MG63 (cell line): ENCODE measurements at regions not wholly inside any gene's neighbourhood (a gene's known extent, or its start where the extent isn't known, plus 50 kb on each side); places are given as distances from the start of the nearest gene placed in this dataset.
"Not testable (repeated sequence)": the region's sequence is repeated elsewhere in the genome, so short reads cannot be mapped to it uniquely, and the experiment has no call there.

ENCODE experiments used
- DNase-seq: peaks from one replicate; pipeline ENCODE4 v3.0.0-alpha.2; 2020
- H3K27me3 ChIP-seq: fragments of 250-450 bp; sonication (Bioruptor Pico); 2 replicates; pipeline ENCODE4 v1.5.1; 2020; ENCODE audit warnings: mild to moderate bottlenecking, moderate library complexity
- H3K36me3 ChIP-seq: fragments of 250-450 bp; sonication (Bioruptor Pico); 2 replicates; pipeline ENCODE4 v1.5.1; 2020; ENCODE audit warnings: mild to moderate bottlenecking, moderate library complexity
- H3K4me3 ChIP-seq: fragments of 250-450 bp; sonication (Bioruptor Pico); 2 replicates; pipeline ENCODE4 v1.5.1; 2020; ENCODE audit warnings: mild to moderate bottlenecking, moderate library complexity
- H3K9me3 ChIP-seq: fragments of 250-450 bp; sonication (Bioruptor Pico); 2 replicates; pipeline ENCODE4 v1.5.1; 2020; ENCODE audit warnings: mild to moderate bottlenecking, moderate library complexity

DNA sequence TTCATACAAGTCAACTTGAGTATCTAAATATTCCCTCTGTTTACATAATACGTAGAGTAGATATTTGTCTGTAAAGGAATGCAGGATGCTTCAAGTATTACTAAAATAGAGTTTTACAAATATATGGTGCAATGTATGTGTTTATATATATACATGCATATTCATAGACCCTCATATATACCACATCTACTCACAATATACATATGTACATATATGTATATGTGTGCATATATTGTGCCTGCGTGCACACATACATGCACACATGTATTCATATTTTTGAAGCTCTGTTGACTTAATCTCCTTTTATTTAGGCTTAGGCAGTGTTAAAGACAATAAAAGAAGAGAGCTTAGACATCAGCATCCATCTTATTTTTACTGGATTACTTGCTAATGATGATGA, 616.6 kb upstream of the GOT2 start:
- no peaks in the 10 kb centered on the region for H3K36me3 ChIP-seq
- no peaks in the 10 kb centered on the region for H3K9me3 ChIP-seq
- no peaks in the 10 kb centered on the region for H3K27me3 ChIP-seq
- DNase-seq: no peak
- H3K4me3 ChIP-seq: no peak overlapping the region

DNA sequence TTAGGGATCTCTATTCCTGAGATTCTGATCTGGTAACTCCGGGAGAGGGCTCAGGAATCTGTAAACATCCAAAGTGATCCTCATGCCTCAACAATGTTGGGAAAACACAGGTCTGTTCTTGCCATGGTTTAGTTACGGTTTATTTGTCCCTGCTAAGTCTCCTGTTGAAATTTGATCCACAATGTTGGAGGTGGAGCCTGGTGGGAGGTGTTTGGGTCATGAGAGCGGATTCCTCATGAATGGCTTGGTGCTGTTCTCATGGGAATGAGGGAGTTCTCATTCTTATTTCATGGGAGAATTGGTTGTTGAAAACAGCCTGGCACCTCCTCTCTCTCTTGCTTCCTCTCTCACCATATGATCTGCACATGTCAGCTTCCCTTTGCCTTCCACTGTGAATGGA, 608.6 kb upstream of the GOT2 start:
- DNase-seq: no peak
- no peaks in the 10 kb centered on the region for H3K9me3 ChIP-seq
- no peak overlapping the region for H3K4me3 ChIP-seq
- no peaks in the 10 kb centered on the region for H3K36me3 ChIP-seq
- no peaks in the 10 kb centered on the region for H3K27me3 ChIP-seq

DNA sequence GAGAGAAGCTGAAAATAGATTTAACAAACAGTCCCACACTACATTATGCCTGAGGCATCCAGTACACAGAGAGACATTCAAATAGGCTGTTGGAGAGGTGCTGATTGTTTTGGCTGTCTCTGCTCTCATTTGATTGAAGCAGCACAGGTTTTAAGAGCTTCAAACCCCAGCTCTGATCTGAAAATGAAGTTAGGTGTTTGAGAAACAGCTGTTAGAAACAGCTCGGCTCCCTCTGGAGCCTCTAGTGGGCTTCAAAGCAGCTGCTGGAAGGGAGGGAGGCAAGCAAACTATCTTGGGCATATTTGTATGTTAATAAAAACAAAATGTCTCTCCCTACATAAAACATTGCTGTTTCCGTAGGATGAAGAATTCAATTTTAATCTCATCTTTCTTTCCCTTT, 607.3 kb upstream of the GOT2 start:
- Histone ChIP-seq H3K9me3 (no peaks in the 10 kb centered on the region), H3K27me3 (no peaks in the 10 kb centered on the region), H3K36me3 (no peaks in the 10 kb centered on the region), H3K4me3 (no peak overlapping the region)
- DNase-seq: no peak

DNA sequence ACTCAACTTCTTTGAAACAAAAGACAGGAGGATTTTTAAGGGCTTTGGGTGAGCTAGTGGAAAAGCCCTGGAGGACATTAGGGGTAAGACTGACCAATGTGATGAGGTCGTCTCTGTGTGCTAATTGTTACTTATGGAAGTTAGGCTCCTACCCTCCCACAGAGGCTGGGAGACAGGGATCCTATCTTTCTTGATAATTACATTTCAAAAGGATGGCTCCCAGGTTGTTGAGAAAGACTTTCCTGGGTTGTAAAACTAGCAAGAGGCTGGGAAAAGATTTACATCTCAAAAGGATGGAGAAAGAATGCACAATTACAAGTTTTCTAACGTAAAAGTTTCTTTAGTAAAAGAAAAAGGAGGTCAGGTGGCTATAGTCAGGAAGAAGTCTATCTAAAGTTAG, 605.8 kb upstream of the GOT2 start:
- Histone ChIP-seq H3K36me3 (no peaks in the 10 kb centered on the region), H3K27me3 (no peaks in the 10 kb centered on the region), H3K9me3 (no peaks in the 10 kb centered on the region; the same call in 1 of the 2 replicates), H3K4me3 (no peak overlapping the region)
- no peak for DNase-seq

DNA sequence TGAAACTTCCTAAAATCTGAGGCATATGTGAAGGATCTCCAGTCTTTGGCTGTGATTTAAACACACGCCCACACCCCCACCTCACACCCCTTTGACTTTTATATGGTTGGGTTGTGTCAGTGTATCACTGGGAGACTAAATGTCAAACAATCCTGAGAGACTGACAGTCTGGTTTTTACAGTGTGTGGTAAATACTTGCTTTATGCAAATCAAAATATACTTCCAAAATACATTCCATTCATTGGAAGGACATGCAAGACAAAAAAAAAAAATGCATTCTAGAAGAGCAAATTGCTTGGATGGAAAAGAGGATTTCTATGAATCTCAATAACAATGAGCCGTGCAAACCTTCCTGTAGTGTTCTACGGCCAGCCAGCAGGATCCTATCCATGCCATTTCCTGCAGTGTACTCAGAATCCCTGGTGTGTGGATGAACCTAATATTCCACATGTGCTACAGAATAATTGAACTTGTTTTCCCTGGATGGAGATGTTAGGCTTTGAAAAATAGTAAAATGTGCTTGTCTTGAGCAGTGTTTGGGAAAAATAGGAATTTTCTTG, 602.1 kb upstream of the GOT2 start:
- DNase-seq: no peak
- Histone ChIP-seq H3K36me3 (no peaks in the 10 kb centered on the region), H3K27me3 (no peaks in the 10 kb centered on the region), H3K4me3 (no peak overlapping the region), H3K9me3 (peaks cover 2% of the 10 kb centered on the region; the same call in 1 of the 2 replicates)

DNA sequence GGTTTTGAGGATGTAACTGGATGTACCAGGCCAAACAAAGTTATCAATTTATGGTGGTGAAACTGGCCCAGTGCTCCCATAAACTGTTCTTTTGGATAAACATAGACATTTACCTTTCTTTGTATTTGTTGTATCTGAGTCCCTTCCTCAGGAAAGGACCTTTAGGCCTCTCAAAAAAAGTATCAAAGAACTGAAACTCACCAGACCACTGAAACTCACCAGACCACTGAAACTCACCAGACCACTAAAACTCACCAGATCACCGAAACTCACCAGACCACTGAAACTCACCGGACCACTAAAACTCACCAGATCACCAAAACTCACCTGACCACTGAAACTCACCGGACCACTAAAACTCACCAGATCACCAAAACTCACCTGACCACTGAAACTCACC, 597.6 kb upstream of the GOT2 start:
- not testable (repeated sequence) for H3K4me3 ChIP-seq, H3K36me3 ChIP-seq, DNase-seq, H3K27me3 ChIP-seq, H3K9me3 ChIP-seq

DNA sequence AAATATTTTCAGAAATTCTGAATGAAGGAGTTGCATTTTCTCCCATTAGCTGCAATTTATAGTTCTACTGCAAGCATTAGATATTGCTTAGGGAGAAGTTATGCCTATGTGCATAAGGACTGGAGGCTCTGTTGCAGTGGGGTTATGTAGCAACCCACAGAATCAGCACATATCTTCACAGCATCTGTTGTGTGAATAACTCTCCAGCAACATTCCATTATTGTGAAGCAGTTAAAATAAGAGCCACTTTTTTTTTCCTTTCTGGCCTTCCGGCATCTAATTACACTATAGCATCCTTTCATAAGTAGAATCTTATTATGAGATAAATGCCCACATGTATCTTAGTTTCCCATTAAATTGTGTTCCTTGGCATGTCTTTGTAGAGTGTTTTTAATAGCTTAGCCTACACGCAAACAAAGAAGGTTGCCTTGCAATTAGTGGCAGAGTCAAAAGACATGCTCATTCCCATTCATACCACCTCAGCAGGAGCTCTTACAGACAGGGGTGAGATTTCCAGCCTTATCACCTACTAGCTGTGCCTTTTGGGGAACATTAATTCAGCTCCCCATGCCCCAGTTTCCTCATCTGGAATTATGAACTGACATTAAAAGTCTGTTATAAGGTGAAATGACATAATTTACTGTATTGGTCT, 596.0 kb upstream of the GOT2 start:
- H3K4me3 ChIP-seq: no peak overlapping the region
- no peaks in the 10 kb centered on the region for H3K36me3 ChIP-seq
- no peaks in the 10 kb centered on the region for H3K27me3 ChIP-seq
- H3K9me3 ChIP-seq: peaks cover 2% of the 10 kb centered on the region; the same call in 1 of the 2 replicates
- DNase-seq: no peak

DNA sequence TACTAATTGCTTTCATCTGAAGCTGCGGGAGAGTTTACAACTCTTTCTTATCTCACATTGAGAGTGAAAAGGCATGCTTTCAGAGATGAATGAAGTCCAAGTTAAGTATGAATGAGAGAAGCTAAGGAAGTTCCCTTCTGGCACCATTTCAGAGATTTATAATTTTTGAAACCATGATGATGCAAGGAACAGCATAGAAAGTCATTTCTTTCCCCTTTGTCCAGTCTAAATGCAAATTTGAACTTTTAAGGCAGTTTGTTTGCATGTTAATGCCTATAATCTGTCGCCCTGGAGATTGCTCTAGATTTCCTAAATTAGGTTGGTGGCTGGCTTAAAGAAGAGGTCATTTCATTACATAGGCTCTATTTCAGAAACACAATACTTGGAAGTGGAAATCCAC, 594.8 kb upstream of the GOT2 start:
- no peak for DNase-seq

DNA sequence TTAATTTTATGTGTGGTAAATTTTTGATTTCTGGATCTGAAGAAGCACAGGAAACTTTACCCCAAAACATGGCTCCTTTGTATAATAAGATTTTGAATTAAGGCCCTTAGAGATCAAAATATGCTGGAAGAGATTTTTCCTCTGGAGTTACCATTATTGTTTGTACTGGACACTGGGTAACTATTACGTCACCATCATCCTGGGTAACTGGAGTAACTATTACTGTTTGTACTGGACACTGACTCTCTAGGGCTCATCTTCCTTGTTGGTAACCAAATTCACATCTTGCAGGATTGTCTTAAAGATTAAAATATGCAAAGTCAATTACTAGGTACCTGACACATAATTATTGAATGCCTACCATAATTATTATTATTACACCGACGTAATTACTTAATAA, 593.8 kb upstream of the GOT2 start:
- Histone ChIP-seq H3K27me3 (no peaks in the 10 kb centered on the region), H3K36me3 (no peaks in the 10 kb centered on the region), H3K4me3 (no peak overlapping the region), H3K9me3 (no peaks in the 10 kb centered on the region)
- no peak for DNase-seq

More for the DNA sequence above, 594.8 kb upstream of the GOT2 start:
- Histone ChIP-seq H3K4me3 (no peak overlapping the region), H3K36me3 (no peaks in the 10 kb centered on the region), H3K9me3 (peaks cover 1% of the 10 kb centered on the region; the same call in 1 of the 2 replicates), H3K27me3 (no peaks in the 10 kb centered on the region)

DNA sequence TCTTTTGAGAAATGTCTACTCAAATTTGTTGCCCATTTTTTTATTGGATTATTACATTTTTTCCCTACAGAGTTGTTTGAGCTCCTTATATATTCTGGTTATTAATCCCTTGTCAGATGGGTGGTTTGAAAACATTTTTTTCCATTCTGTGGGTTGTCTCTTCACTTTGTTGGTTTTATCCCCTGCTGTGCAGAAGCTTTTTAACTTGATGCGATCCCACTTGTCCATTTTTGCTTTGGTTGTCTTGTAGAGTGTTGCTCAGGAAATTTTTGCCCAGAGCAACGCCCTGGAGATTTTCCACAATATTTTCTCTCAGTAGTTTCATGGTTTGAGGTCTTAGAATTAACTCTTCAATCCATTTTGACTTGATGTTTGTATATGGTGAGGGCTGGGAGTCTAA, 592.8 kb upstream of the GOT2 start:
- Histone ChIP-seq H3K36me3 (no peaks in the 10 kb centered on the region), H3K4me3 (no peak overlapping the region), H3K27me3 (no peaks in the 10 kb centered on the region), H3K9me3 (no peaks in the 10 kb centered on the region)
- no peak for DNase-seq

DNA sequence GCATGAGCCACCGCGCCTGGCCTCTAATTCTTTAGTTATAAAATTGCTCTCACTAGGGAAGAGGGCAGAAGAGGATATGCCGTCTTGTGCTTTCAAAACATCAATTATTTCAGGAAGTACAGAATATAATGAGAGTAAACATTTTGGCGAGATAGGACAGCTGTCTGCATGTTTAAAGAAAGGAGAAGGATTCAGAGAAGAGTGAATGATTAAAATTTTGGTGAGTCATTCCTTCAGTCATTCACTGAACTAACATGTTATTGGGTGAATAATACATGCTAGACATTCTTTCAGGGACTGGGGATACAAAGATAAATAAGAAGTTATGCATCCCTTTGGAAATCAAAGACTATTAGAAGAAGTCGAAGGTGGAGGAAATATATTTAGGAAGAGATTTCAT, 590.3 kb upstream of the GOT2 start:
- Histone ChIP-seq H3K4me3 (no peak overlapping the region), H3K9me3 (no peaks in the 10 kb centered on the region), H3K27me3 (no peaks in the 10 kb centered on the region), H3K36me3 (no peaks in the 10 kb centered on the region)
- no peak for DNase-seq

DNA sequence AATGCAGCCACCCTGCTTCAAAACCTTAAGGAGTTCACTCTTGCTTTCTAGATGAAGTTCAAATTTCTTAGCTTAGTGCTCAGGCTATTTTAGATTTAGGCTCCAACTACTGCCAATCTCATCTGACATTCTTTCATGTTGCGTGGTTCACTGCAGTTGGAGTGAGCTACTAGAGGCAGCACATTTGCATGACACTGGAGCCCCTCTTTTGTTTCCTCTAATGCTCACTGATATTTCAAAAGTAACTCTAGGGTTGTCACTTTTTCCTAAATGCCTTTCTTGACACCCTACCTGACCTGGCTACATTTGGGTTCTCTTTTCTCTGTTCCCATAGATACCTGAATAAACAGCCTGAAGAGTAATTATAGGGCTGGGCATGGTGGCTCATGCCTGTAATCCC, 586.5 kb upstream of the GOT2 start:
- no peaks in the 10 kb centered on the region for H3K27me3 ChIP-seq
- DNase-seq: no peak
- H3K4me3 ChIP-seq: no peak overlapping the region
- no peaks in the 10 kb centered on the region for H3K9me3 ChIP-seq
- no peaks in the 10 kb centered on the region for H3K36me3 ChIP-seq

DNA sequence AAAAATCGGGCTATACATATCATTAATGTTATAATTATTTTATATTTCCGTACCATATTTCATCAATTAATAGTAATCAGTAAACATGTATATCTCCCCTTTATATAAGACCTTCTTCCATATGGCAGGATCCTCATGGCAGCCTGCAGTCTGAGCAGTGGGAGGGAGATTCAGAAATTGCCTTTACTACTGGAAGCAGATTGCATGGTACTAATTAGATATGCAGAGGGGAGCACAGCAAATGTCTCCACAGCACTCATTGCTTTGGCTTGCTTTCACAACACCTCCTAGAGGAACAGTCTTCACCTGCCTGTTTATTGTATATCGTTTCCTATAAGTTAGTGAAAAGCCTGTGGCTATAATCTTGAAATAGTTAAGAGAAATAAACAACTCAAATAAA, 585.8 kb upstream of the GOT2 start:
- DNase-seq: no peak
- Histone ChIP-seq H3K27me3 (no peaks in the 10 kb centered on the region), H3K36me3 (no peaks in the 10 kb centered on the region), H3K9me3 (no peaks in the 10 kb centered on the region), H3K4me3 (no peak overlapping the region)

DNA sequence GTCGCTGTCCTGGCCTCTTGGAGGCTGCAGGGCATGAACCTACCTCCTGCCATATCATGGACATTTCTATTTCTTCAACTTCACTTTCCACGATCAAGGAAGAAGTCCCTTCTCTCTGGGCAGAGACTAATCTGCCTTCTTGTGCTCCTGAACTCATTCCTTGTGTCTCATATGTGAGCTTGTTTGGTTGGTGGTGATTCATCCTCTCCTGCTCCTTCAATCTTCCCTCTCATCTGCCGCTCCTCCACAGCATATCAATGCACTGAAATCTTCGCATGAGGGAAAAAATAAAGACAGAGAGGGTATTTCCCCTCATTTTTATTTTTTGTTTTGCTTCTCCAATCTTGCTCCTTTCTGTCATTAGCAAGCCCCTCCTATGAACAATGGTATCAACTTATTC, 571.7 kb upstream of the GOT2 start:
- no peak for DNase-seq
- Histone ChIP-seq H3K9me3 (peaks cover 3% of the 10 kb centered on the region; the same call in 1 of the 2 replicates), H3K27me3 (no peaks in the 10 kb centered on the region), H3K4me3 (no peak overlapping the region), H3K36me3 (no peaks in the 10 kb centered on the region)

DNA sequence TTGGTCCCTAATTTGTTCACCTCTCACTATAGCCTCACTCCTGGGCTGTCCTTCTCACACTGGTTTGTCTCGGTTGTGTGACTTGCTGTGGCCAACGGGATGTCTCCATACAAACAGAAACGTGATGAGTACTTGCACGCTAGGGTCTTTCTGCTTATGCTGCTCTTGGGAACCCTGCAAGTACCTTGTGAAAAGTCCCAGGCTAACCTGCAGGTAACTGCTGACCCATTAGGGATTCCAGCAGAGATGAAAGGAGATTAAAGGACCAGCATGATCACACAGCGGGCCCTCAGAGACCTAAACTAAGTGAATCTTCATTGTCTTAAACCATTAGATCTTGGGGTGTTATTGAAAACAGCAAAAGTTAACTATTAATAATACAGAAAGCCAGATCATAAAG, 562.8 kb upstream of the GOT2 start:
- DNase-seq: no peak
- Histone ChIP-seq H3K27me3 (no peaks in the 10 kb centered on the region), H3K4me3 (no peak overlapping the region), H3K36me3 (no peaks in the 10 kb centered on the region), H3K9me3 (no peaks in the 10 kb centered on the region)

DNA sequence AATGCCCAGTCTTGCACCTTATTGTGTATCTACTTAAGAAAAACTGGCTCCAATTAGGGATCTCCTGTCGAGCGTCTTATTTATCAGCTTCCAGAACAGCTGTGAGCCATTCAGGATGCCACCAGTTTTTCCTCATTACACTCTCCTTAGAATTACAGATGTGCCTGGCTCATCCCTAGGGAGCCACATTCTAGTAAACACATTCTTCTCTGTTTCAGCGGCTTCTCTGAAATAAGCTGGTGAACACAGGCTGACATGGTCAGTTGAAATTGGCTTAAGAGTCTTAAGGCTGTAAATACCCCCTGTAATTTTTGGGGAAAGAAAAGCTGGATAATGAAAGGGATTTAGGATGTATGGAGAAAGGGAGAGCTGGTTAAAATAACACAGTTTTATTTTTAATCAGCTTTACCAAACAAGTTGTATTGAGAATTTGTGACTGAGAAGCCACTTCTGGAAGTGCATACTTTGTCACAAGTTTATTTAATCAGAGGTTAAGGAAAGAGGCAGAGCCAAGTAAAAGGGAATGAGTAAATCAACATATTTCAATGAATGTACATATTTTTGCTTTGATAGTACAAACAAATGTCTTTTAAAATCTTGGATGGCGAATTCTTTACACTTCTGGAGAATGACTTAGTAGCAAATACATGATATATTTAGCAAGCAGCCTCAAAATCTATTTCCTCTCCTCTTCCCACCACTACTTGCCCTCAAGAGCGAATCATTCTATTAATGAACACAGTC, 562.0 kb upstream of the GOT2 start:
- no peaks in the 10 kb centered on the region for H3K9me3 ChIP-seq
- no peaks in the 10 kb centered on the region for H3K27me3 ChIP-seq
- peak; percentile 54 for DNase-seq
- H3K36me3 ChIP-seq: no peaks in the 10 kb centered on the region
- H3K4me3 ChIP-seq: peak overlapping the region; percentile 2; the same call in 1 of the 2 replicates

DNA sequence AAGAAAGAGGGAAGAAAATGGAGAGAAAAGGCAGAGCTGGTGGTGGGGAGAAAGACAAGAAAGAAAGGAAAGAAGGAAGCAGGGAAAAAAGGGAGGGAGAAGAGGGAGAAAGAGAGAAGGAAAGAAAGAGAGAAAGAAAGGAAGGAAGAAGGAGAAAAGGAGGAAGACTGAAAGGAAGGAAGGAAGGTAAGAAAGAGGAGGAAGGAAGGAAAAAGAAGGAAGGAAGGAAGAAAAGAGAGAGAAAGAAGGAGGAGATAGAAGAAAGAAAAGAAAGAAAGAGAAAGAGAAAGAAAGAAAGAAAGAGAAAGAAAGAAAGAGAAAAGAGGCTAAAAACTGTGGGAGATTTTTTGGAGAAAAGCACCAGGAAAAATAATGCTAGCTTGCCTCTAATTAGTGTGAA, 561.4 kb upstream of the GOT2 start:
- Histone ChIP-seq H3K9me3 (no peaks in the 10 kb centered on the region; the same call in 1 of the 2 replicates), H3K36me3 (no peaks in the 10 kb centered on the region), H3K27me3 (no peaks in the 10 kb centered on the region), H3K4me3 (peak overlapping the region; percentile 2; the same call in 1 of the 2 replicates)
- DNase-seq: no peak

DNA sequence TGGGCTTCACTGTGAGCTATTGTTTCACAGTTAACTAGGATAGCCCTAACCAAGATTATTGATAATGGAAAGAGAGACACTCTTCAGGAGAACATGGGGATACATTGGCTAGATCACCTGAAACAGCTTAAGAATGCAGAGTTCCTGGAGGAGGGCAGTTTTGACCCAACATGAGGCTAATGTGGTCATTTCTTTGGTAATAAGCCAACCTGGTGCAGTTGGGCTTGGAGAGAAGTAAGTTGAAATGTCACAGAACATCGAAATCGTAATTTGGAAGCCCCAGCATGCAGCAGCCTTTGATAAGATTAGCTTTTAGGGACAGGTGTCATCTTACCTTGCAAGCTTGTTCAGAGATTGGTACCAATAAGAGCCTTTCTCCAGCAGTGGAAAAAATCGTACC, 556.6 kb upstream of the GOT2 start:
- Histone ChIP-seq H3K4me3 (no peak overlapping the region), H3K9me3 (no peaks in the 10 kb centered on the region; the same call in 1 of the 2 replicates), H3K36me3 (no peaks in the 10 kb centered on the region), H3K27me3 (no peaks in the 10 kb centered on the region)
- DNase-seq: no peak
